EL (cell line): ENCODE measurements at regions not wholly inside any gene's neighbourhood (a gene's known extent, or its start where the extent isn't known, plus 50 kb on each side); places are given as distances from the start of the nearest gene placed in this dataset.
"Not testable (repeated sequence)": the region's sequence is repeated elsewhere in the genome, so short reads cannot be mapped to it uniquely, and the experiment has no call there.

ENCODE experiments used
- DNase-seq: peaks from one replicate; pipeline ENCODE4 v3.0.0-alpha.2; 2016

DNA sequence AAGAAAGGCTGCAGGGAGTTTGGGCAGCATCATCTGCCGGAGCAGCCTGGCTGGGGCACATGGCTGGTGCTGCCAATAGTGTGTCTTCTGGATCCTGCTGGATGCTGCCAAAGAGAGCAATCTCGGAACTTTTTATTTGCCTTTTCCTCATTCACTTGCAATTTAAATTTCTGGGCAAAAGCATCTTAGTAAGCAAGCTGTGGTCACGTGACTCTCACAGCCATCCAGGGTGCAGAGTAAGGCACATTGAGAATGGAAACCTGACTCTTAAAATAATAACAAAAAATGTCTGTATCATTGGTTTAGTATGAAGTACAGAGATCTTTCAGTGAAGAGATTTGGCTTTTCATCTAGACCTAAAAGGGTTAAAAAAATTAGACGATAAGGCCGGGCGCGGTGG lies 910.3 kb downstream of the STIM2 start:
- no peak for DNase-seq

DNA sequence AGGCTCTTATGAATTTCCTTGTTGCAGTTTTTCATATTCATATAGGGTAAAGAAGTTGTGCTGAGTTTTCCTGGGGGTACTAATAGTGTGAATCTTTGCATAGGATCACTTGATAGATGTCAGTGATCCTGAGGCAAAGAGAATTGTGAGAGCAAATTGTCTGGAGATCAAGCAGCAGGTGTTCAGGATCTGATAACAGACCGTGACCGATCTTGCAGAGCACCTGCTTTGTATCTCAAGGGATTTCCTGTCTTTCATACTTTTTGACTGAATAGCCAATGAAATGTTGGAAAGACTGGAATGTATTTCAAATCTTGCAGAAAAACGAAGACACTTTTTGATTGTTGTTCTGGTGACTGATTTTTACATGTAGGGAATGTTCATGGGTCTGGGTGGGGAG lies 914.5 kb downstream of the STIM2 start:
- DNase-seq = no peak

DNA sequence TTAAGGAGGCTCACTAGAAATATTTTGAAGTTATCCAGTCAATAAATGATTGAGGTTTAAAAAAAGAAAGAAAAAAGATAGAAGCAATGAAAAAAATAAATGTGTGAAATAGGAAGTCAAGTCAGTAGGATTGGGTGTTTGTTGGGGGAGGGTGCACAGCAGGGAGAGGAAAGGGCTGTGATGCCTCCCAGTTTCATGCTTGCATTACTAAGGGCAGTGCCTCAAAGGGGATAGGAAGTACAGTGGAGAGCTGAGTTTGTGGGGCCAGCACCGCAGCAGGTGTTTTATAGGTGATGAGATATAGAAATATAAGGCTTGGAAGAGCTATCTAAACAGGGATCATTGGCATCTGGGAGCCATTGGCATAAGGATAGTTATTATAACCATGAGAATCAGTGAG lies 919.2 kb downstream of the STIM2 start:
- no peak for DNase-seq

DNA sequence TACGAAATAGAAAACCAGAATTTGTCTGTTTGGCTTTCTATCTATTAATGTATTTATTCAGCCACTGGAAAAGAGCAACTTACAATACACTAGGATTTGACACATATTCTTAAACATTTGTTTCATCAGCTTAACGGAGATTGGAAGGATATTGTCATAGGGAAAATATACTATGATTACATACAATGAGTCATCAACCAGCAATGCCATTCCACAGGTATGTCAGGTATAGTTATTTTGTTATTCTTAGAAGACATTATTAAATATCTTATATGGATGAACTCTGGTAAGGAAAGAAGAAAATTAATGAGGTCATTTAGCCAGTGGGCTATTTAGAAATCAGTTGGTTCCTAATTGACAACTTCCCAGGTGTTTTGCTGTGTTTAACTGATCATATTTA lies 926.6 kb downstream of the STIM2 start:
- DNase-seq = no peak

DNA sequence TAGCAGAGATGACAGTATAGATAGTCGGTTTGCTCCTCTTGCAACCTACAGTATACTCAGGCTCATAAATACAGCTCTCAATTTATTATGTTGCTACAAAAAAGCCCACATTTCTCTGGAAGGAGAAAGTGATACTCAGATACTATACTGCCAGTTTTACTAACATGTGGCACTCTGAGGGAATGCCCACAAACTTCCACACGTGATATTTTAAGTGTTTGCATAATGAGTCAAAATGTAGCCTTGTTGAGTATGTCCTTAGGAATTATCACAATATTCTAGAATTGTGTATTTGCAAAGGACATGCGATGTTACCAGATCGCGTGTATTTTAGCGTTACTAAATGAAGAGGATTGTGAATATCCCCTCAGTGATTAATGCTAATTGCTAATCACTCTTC lies 929.1 kb downstream of the STIM2 start:
- DNase-seq = peak; percentile 80

DNA sequence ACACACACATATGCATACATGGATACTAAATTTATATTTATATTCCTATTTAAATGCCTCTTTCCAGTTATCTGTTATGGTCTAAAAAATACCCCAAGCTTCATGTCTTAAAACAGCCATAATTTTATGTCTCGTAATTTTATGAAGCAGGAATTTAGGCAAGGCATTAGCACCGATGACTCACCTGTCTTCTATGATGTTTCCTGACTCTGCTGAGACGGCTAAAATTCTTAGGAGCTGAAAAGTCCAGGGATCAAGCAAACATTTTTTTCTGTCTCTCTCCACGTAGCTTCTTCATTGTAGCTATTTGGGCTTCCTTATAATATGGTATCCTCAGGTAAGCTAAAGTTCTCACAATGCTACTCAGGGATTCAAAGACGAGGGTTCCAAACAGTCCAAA lies 930.3 kb downstream of the STIM2 start:
- DNase-seq = peak; percentile 81

DNA sequence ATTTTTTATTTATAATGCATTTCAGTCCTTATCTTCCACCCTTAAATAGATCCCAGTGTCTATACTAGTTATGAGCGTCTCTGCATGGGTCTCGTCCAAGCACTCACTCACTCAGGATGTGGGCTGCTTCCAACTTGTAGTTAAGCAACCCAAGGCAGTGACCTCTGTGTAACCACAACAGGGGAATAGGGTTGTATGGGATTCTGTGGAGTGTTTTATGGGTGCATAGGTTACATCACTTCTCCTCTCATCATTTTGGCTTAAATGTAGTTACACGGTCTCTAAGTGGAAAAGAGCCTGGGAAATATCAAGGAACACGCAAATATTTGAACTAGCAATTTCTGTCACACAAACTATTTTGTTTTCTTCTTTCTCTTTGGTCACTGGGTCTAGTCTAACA lies 931.0 kb downstream of the STIM2 start:
- peak; percentile 92 for DNase-seq

DNA sequence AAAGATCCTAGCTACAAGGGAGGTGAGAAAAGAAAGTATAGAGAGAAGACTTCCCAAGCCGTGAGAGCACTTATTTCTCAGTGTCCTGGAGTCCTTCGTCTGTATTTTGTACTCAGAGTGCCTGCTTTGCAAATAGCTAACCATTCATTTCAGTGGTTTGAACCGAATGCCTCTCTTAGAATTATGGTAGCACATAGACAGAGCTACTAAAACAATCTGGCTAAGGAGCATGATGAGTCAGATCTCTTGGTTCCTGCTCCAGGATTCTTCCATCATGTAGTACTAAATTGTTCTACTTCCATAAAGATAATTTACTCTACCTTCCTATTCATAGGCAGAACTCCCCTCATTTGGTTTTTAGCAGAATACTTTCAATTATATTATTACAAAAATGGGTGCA lies 946.6 kb downstream of the STIM2 start:
- DNase-seq = peak; percentile 25

DNA sequence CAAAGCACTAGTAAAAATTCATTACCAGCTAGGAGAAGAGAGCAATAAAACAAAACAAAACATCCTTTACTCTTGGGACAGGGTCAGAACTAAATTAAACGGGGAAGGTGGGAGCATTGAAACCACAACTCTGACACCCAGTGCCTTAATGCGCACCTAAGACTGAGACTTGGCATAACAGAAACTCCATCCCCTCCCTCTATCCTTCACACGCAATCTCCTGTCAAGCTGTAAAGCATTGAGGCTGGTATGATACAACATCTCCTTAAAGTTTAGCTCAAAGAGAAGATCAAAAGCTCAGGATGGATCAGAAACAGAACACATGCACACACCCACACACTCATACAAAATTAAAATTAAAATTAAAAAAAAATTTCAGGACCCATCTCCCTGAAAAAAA lies 951.3 kb downstream of the STIM2 start:
- DNase-seq = no peak

DNA sequence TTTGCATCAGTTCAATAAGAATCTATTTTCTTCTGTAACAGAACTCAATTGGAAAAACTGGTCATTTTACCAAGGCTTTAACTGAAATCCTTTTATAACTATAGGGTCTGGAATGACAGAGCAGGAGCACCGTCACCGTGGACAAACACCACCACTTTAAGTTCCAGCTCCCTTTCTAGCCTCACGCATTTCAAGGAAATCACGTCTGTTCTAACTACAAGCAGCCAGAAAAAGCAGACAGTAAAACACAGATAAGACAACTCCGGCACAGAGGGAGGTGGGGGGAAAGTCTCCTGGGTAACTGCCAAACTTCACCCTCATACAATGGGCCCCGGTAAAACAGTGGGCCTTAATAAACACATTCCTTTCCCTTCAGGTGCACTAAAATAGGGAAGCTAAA lies 952.6 kb downstream of the STIM2 start:
- not testable (repeated sequence) for DNase-seq

DNA sequence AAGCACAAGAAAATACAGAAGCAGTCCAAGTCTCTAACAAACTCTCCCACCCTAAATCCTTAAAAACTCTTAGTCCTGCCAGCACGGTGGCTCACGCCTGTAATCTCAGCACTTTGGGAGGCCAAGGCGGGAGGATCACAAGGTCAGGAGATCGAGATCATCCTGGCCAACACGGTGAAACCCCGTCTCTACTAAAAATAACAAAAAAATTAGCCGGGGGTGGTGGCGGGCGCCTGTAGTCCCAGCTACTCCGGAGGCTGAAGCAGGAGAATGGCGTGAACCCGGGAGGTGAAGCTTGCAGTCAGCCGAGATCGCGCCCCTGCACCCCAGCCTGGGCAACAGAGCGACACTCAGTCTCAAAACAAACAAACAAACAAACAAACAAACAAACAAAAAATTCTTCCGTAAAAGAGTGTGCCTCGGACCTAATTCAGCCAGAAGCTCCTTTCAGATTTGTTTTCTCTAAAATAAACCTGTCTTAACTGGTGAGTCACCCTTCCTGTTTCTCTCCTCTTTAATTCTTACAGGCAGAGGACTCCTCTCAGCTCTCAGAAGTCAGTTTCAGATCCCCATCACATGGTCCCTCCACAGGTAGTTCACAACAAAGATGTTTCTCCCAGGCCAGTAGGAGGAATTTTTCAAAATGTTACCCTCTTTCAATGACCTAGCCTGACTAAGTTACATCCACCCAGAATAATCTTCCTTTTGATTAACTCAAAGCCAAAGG lies 953.2 kb downstream of the STIM2 start:
- DNase-seq = peak; percentile 19

DNA sequence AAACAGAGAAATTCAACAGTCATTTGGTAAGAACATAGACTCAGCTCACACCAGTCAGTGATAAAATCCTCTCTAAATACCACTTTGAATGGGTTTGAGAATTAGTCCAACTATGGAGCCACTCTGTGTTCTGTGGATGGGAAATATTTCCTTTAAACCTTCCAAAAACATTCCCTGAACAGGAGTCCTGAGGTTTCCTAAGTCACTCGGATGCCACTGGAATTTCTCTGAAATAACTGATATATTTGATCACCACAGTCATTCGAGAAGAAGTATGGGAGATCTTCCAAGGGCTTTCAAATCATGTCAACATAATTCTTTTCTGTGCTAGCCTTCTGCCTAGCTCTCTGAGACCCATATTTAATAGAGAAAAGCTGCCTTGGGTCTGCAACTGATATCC lies 958.6 kb downstream of the STIM2 start:
- DNase-seq = peak; percentile 64

DNA sequence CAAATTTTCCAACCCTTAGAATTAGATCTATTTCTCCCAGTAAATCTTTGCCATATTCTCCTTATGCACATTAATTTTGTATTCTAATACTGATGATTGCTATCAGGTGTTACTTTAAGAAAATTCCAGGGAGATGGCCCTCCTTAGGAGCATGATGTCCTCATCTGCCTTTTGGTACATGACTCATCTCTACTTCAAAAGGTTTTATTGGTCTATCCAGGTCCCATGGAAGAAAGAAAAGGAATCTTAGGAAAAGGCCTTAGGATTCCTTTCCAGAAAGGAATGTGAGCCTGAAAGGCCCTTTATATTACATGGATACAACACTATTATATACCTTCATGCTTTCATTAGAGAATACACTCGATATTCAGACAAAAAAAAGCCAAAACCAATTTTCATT lies 968.2 kb downstream of the STIM2 start:
- peak; percentile 25 for DNase-seq

DNA sequence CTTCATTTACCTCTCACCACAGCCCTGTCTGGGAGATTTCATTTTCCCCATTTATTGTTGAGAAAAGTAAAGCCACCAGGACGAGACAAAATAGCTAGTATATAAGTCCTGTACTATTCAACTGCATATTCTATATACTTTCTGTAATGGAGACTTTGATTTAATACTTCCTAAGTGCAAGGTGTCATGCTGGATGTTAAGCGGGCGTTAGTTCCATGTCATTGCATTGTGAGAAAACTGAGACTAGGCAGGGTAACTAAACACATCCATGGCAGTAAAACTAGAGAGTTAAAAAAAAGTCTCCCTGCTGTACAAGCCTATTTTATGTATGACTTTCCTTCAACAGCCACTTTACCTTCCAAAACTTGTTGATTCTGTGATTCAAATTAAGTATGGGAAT lies 969.6 kb downstream of the STIM2 start:
- no peak for DNase-seq

DNA sequence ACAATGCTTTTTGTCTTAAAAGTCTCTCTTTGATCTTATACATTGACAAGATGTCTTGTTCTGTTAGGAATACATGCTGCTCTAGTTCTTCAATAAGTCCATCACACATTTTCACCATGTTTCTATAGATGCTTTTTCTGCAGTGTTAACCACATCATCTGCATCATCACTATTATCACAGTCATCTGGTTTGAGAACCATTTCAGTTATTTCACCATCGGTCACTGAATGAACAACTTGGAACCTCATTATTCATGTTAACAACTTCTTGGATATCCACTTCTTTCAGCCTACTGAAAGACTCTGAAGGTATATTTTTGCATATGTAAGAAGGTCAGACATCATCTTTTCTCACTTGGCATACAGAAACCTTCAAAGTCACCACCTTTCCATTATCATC lies 975.2 kb downstream of the STIM2 start:
- no peak for DNase-seq

DNA sequence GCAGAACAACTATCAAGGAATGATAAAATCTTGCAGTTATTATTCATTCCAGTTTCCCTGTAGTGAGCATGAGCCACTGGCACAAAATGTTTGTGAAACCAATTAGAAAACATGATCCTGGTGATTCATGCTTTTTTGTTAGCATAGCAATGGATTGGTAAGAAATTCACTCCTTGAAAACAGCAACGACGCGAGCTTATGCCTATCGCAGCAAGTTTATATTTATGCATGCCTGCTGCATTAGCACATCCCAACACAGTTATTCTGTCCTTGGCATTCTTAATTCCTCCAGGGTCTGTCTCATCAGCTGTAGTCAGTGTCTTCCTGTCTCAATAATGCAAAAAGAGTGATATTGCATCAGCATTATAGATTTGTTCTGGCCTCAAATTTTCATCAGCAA lies 975.9 kb downstream of the STIM2 start:
- peak; percentile 71 for DNase-seq

DNA sequence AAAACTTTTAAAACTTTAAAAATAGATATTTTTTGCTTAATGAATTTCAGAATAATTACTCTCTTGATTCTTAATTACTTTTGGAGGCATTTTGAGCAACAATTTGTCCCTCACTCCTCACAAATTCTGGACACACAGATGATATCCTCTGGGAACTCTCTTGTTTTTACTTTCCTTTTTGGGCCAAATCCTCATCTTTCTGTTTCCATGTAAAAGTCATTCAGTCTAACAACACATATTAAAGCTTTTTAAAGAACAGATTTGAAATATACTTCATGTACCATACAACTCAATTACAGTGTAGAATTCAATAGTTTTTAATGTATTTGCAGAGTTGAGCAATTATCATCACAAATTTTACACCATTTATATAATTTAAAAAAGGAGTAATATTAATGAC lies 983.1 kb downstream of the STIM2 start:
- no peak for DNase-seq

DNA sequence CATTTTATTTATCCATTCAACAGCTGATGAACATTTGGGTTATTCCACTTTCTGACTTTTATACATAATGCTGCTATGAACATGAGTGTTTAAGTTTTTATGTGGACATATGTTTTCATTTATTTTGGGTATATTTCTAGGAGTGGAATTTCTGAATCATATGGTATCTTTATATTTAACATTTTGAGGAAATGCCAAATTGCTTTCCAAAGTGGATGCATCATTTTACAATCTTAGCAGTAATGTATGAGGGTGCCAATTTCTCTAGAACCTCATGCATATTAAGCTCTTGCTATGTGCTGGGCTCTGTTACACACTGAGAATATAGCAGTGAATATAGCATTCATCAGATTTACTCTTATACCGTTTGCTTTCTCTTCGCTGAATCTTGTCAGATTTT lies 983.7 kb downstream of the STIM2 start:
- DNase-seq = peak; percentile 21

DNA sequence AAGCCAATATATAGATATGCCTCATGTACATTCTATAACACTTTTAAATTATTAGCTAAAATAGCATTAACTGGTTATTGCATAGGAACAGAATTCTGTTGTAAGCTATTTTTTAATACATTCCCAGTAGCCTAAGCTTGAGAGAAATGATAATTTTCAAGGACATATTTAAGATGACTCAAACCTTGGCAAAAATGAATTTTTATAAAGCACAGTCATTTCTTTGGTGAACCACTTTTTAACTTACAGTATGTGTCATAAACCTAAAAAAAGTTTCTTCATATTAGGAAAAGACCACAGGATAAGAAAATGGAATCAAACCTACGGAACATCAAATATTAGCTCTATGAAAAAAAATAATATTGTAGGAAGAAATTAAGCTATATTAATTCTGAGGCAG lies 986.3 kb downstream of the STIM2 start:
- peak; percentile 4 for DNase-seq

DNA sequence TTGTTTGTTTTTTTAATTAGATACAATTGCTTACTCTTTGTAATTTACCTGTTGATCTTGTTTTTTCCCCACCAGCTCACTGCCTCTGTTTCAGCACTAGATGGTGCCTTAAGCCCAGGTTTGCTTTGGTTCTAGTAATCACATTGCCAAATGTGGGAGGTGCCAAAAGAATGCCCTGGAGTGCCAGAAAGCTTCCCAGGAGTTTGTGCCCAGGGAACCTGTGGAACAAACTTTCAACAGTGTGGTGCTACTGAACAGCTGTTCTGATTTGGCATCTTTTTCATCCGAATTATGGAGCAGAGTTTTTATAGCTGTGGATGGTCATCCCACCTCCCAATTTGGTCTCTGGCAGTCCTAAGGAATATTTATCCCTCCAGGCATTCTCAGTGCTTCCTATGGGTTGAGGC lies 1000.7 kb downstream of the STIM2 start:
- DNase-seq = peak; percentile 75

DNA sequence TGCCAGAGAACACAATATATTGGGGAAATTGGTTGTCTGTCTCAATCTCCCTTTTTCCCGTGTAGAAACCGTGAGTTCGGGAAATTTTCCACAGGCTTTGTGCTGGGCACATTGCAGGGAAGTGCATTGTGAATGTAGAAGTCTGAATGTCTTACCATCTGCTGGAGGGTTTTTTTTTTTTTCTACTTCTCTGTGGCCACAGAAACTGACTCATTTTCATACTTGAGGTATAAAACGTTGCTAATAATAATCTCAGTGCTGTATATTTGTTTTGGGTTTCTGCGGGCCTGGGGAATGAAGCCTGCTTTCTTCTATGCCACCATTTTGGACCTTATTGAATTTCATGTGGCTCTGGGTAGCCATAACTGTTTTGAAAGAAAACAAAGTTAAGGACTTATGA lies 1001.2 kb downstream of the STIM2 start:
- peak; percentile 67 for DNase-seq

DNA sequence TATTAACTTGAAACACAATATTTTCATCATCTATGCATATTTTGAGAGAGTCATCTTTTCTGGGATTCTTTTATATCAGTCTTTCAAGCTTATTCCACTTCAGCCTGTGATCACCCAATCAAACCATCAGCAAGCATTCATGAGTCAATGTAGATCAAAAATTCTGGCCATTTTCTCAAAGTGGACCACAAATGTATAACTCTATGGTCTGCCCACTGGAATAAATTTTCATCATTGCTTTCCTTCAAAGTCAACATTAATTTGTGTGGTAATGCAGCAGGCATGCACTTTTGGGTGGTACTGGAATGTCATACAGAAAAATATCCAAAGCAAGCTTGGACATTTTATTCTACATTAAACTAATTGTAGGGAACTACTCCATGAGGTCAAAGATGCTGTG lies 1013.0 kb downstream of the STIM2 start:
- peak; percentile 38 for DNase-seq

DNA sequence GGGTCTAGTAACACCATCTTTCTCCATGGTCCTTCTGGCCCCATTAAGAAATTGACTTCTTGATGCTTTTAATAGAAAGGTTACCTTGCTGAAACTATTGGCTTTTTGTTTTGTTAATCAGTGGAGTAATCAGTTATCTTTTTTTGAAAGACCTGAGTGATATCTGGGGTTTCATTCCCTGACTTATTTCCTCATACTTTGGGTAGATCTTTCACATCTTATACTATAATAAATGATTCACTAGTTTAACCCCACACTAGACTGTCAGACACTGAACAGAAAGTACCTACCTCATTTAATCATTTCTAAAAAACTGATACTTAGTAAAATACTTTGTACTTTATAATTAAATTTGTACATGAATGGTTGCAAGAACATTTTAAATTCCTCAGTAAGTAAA lies 1021.1 kb downstream of the STIM2 start:
- DNase-seq = no peak

DNA sequence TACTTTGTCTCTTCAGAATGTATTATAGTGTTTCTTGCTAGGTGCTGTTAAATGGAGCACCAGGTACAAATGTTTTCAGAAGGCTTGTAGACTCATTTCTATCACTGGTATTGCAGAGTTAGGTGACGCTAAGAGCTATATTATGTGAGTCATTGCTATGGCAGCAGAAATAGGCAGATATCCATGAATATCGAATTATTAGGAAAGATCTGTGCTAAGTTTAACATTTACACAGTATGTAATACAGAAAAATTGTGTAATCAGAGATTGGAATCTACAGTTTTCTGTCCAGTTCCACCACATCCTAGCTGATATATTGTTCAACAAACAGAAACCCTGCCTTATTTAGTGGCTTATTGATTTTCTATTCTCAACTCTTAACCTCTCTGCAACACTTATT lies 1025.5 kb downstream of the STIM2 start:
- DNase-seq = peak; percentile 34

DNA sequence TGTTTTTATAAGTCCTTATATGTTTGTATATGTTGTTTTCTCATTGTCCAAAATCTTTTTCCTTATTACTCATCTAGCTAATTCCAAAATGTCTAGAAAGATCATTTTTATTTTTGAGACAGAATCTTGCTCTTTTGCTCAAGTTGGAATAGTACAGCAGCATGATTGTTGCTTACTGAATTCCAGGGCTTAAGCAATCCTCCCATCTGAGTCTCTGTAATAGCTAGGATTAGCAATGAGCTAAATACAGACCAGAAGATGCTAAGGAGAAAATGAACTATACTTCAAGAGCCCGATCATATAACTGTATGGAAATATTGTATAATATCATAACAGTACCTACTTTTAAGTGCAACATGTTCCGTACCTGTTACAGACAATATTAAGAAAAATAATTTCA lies 1027.0 kb downstream of the STIM2 start:
- DNase-seq = no peak

DNA sequence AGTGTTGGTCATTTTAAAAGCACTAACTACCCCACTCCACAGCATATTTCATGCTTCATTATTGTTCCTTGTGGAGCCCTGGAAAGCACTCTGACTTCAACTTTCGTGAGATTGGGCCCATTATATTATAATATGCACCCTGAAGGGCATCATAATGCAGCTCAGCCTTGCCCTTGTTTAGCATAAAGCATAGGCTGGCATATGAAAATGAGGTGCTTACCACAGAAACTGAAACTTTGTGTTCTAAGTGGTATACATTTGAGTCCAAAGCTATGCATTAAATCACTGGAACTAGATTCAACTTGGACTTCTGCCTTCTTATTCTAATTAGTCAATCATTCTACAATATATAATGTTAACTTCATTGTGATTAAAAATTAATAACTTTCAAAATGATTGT lies 1027.9 kb downstream of the STIM2 start:
- no peak for DNase-seq
